Fibroblast of mammary gland (primary cell): ENCODE measurements at regions not wholly inside any gene's neighbourhood (a gene's known extent, or its start where the extent isn't known, plus 50 kb on each side); places are given as distances from the start of the nearest gene placed in this dataset.
"Not testable (repeated sequence)": the region's sequence is repeated elsewhere in the genome, so short reads cannot be mapped to it uniquely, and the experiment has no call there.

Experiments
- DNase-seq: peaks from one replicate; pipeline ENCODE4 v3.0.0-alpha.2; 2010; ENCODE audit warnings: low read depth
- H3K4me3 ChIP-seq: 2 replicates; pipeline ENCODE4 v1.5.1; 2011; ENCODE audit warnings: low read depth, mild to moderate bottlenecking, low read length, moderate library complexity; ENCODE audit not compliant: control insufficient read depth
- CTCF ChIP-seq: conservative IDR thresholded peaks from 2 replicates; pipeline ENCODE4 v1.5.1; 2011; ENCODE audit warnings: low read depth, low read length, inconsistent platforms; ENCODE audit not compliant: control insufficient read depth, insufficient read depth

GRCh38 chr22:35178446-35178845, 78.8 kb upstream of the HMGXB4 start:
- TF ChIP-seq CTCF, result no peak
- no peak for DNase-seq
- H3K4me3 ChIP-seq, result no peak overlapping the region

- no peak overlapping the region for H3K4me3 ChIP-seq
- no peak for DNase-seq
- TF ChIP-seq CTCF, result no peak
Observed at GRCh38 chr22:35183917-35184316, 73.4 kb upstream of the HMGXB4 start.

- DNase-seq, result no peak
- H3K4me3 ChIP-seq, result no peak overlapping the region
- no peak for TF ChIP-seq CTCF
Observed at GRCh38 chr22:35186492-35186891, 70.8 kb upstream of the HMGXB4 start.

- H3K4me3 ChIP-seq, DNase-seq: not testable (repeated sequence)
Observed at GRCh38 chr22:35188930-35189329, 68.4 kb upstream of the HMGXB4 start.

- no peak overlapping the region for H3K4me3 ChIP-seq
- TF ChIP-seq CTCF, result no peak
- no peak for DNase-seq
Observed at GRCh38 chr22:35189559-35189958, 67.7 kb upstream of the HMGXB4 start.

- DNase-seq, result peak; percentile 30
- no peak for TF ChIP-seq CTCF
- no peak overlapping the region for H3K4me3 ChIP-seq
Observed at GRCh38 chr22:35191412-35191811, 65.9 kb upstream of the HMGXB4 start.

GRCh38 chr22:35192129-35192918, 65.0 kb upstream of the HMGXB4 start:
- peak; percentile 45 for DNase-seq
- no peak for TF ChIP-seq CTCF
- H3K4me3 ChIP-seq, result no peak overlapping the region
